ENCODE measurements at regions not wholly inside any gene's neighbourhood (a gene's known extent, or its start where the extent isn't known, plus 50 kb on each side); places are given as distances from the start of the nearest gene placed in this dataset.

DNA sequence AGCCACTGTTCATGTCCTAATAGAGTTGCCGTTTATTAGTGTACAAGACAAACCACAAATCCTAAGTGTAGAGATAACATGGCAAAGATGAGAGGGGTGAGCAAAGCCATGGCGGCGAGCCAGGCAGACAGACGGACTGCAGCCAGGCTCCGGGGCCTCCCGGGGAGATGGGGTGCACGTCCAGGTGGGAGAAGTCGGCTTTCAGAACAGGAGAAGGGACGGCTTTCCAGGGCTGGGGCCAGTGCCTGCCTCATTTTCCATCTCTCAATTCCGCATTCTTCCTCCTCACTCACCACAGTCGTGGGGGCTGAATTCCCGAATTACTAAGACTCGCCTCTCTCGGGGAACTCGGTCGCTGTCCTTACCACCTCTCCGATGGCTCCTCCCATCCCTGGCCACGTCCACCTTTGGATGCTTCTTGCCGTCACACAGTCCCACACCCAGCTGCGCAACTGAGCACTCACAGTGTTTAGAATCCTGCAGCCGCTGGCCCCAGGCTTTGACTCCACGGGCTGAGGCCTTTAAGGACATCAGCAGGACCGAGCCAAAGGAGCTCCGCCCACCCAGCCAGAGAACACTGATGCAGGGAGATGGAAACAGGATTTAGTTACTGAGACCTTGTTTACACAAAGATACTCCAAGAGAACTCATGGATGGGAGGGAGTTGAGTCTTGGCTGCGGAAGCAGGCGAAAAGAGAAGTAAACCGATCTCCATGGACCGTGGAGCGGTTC lies 59.7 kb downstream of the RNF112 start:
- DNase-seq (ENCODE audit: low spot score), result peak; percentile 88

DNA sequence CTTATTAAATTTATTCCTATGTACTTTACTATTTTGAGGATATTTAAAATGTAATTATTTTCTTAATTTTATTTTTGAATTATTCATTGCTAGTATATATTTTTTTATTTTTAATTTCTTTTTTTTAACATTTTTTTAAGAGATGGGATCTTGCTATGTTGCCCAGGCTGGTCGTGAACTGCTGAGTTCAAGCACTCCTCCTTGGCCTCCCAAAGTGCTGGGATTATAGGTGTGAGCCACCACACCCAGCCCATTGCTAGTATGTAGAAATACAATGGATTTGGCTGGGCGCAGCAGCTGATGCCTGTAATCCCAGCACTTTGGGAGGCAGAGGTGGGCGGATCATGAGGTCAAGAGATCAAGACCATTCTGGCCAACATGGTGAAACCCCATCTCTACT lies 59.2 kb upstream of the SLC47A1 start:
- DNase-seq (ENCODE audit: low spot score), result peak; percentile 45

DNA sequence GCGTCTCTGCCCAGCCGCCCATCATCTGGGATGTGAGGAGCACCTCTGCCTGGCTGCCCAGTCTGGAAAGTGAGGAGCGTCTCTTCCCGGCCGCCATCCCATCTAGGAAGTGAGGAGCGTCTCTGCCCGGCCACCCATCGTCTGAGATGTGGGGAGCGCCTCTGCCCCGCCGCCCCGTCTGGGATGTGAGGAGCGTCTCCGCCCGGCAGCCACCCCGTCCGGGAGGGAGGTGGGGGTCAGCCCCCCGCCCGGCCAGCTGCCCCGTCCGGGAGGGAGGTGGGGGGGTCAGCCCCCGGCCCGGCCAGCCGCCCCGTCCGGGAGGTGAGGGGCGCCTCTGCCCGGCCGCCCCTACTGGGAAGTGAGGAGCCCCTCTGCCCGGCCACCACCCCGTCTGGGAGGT lies 57.9 kb upstream of the SLC47A1 start:
- DNase-seq (ENCODE audit: low spot score), result peak; percentile 2

DNA sequence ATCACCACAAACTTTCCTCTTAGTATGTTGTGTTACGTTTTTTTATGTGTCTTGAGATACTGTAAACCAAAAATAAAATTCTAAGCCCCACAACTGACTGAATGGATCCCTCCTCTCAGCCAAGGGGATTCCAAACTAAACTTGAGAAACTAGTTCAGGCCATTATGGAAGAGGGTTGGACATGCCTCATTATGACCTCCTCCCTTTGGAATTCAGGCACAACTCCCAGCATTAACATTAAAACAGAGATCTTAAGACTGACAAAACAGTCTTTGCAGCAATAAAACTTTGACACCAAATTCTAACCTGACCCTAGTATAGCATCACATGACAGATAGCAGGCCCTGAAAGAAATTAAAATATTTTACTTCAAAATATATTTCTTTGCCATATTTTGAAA lies 51.1 kb upstream of the SLC47A1 start:
- DNase-seq (ENCODE audit: low spot score), result no peak
